GM23338 (cell line): ENCODE measurements at regions not wholly inside any gene's neighbourhood (a gene's known extent, or its start where the extent isn't known, plus 50 kb on each side); places are given as distances from the start of the nearest gene placed in this dataset.

ENCODE experiments used
- ATAC-seq: fragments of 200-7000 bp; cut with Tn5 transposase; 3 replicates; pipeline ENCODE4 v1.9.1; 2020
- DNase-seq: peaks from one replicate; pipeline ENCODE4 v3.0.0-alpha.2; 2015; ENCODE audit warnings: low spot score
- H2AFZ ChIP-seq: fragments of 200-600 bp; sonication (generic); 2 replicates; pipeline ENCODE4 v1.8.0; 2016; ENCODE audit warnings: antibody characterized with exemption, mild to moderate bottlenecking, moderate library complexity
- H3F3A ChIP-seq: fragments of 200-600 bp; sonication (generic); replicated peaks from 2 replicates; pipeline ENCODE4 v1.8.0; 2017; ENCODE audit warnings: antibody characterized with exemption, mixed run types, low read depth
- H3K27ac ChIP-seq: fragments of 200-600 bp; sonication (generic); 2 replicates; pipeline ENCODE4 v1.6.1; 2016; ENCODE audit warnings: low read depth
- H3K27me3 ChIP-seq: fragments of 200-600 bp; sonication (generic); 2 replicates; pipeline ENCODE4 v1.8.0; 2016; ENCODE audit warnings: mild to moderate bottlenecking, mixed run types, moderate library complexity; ENCODE audit not compliant: insufficient read depth
- H3K36me3 ChIP-seq: fragments of 200-600 bp; sonication (generic); 2 replicates; pipeline ENCODE4 v1.8.0; 2016; ENCODE audit warnings: mild to moderate bottlenecking; ENCODE audit not compliant: insufficient read depth
- H3K4me1 ChIP-seq: fragments of 200-600 bp; sonication (generic); 2 replicates; pipeline ENCODE4 v1.8.0; 2016; ENCODE audit warnings: mild to moderate bottlenecking, moderate library complexity; ENCODE audit not compliant: insufficient read depth
- H3K4me2 ChIP-seq: fragments of 200-600 bp; sonication (generic); 2 replicates; pipeline ENCODE4 v1.7.1; 2017; ENCODE audit warnings: mixed run types
- H3K4me3 ChIP-seq: fragments of 200-600 bp; sonication (generic); 2 replicates; pipeline ENCODE4 v1.6.1; 2016; ENCODE audit warnings: mixed run types
- H3K79me2 ChIP-seq: fragments of 200-600 bp; sonication (generic); replicated peaks from 2 replicates; pipeline ENCODE4 v1.8.0; 2017; ENCODE audit warnings: mild to moderate bottlenecking; ENCODE audit not compliant: insufficient read depth
- H3K9me2 ChIP-seq: fragments of 200-600 bp; sonication (generic); 2 replicates; pipeline ENCODE4 v1.8.0; 2017; ENCODE audit not compliant: insufficient read depth
- H4K20me1 ChIP-seq: fragments of 200-600 bp; sonication (generic); replicated peaks from 2 replicates; pipeline ENCODE4 v1.8.0; 2017; ENCODE audit warnings: mild to moderate bottlenecking; ENCODE audit not compliant: insufficient read depth
- H3K27ac Mint-ChIP-seq: 2 replicates; pipeline ENCODE4 v1.8.0; 2020; ENCODE audit warnings: inconsistent platforms, mild to moderate bottlenecking, moderate library complexity, mixed read lengths
- H3K27me3 Mint-ChIP-seq: 3 replicates; pipeline ENCODE4 v1.8.0; 2022; ENCODE audit warnings: low read depth, mild to moderate bottlenecking, moderate library complexity, mixed read lengths, inconsistent platforms; ENCODE audit not compliant: insufficient read depth, poor library complexity
- H3K36me3 Mint-ChIP-seq: 3 replicates; pipeline ENCODE4 v1.8.0; 2021; ENCODE audit warnings: low read depth, mild to moderate bottlenecking, inconsistent platforms, moderate library complexity, mixed read lengths
- H3K4me1 Mint-ChIP-seq: 3 replicates; pipeline ENCODE4 v1.8.0; 2020; ENCODE audit warnings: mild to moderate bottlenecking, inconsistent platforms, mixed read lengths
- H3K4me3 Mint-ChIP-seq: 3 replicates; pipeline ENCODE4 v1.8.0; 2021; ENCODE audit warnings: moderate library complexity, mild to moderate bottlenecking, inconsistent platforms, mixed read lengths
- H3K9me3 Mint-ChIP-seq: 3 replicates; pipeline ENCODE4 v1.8.0; 2020; ENCODE audit warnings: moderate library complexity, mild to moderate bottlenecking, inconsistent platforms, mixed read lengths
- CREB1 ChIP-seq: fragments of 250-450 bp; sonication (Bioruptor Pico); IDR thresholded peaks from 2 replicates; pipeline ENCODE4 v1.5.0; 2020; ENCODE audit warnings: low read depth, mild to moderate bottlenecking, moderate library complexity
- CTCF ChIP-seq, 2 experiments: fragments of 200-600 bp in 1 of 2; sonication (generic) in 1 of 2; conservative IDR thresholded peaks; 2 replicates each; pipeline versions ENCODE4 v1.5.1 to v1.6.1; 2016 to 2017; ENCODE audit warnings: antibody characterized with exemption in 2 of 2, low read depth in 2 of 2, mild to moderate bottlenecking in 2 of 2, moderate library complexity in 1 of 2
- EZH2 ChIP-seq: fragments of 200-600 bp; sonication (generic); IDR thresholded peaks from one replicate; pipeline ENCODE4 v1.8.0; 2017; ENCODE audit warnings: antibody characterized with exemption, mild to moderate bottlenecking, low read depth; ENCODE audit not compliant: unreplicated experiment
- EZH2phosphoT487 ChIP-seq: fragments of 200-600 bp; sonication (generic); IDR thresholded peaks from one replicate; pipeline ENCODE4 v1.8.1; 2018; ENCODE audit warnings: antibody characterized with exemption; ENCODE audit not compliant: unreplicated experiment
- NANOG ChIP-seq: IDR thresholded peaks from 2 replicates; pipeline ENCODE4 v1.6.1; 2016; ENCODE audit warnings: antibody characterized with exemption, borderline replicate concordance
- POLR2AphosphoS5 ChIP-seq: IDR thresholded peaks from 2 replicates; pipeline ENCODE4 v1.6.1; 2016; ENCODE audit warnings: antibody characterized with exemption, low read depth
- REST ChIP-seq: IDR thresholded peaks from one replicate; pipeline ENCODE4 v1.6.1; 2018; ENCODE audit warnings: antibody characterized with exemption; ENCODE audit not compliant: unreplicated experiment
- ZNF462 ChIP-seq: fragments of 250-450 bp; sonication (Bioruptor Pico); IDR thresholded peaks from 2 replicates; pipeline ENCODE4 v1.5.0; 2020; ENCODE audit warnings: mild to moderate bottlenecking, moderate library complexity

- ATAC-seq = no peak
Measured at GRCh38 chr2:45334205-45334604, 276.9 kb downstream of the SRBD1 start.

More at GRCh38 chr2:45334205-45334604, 276.9 kb downstream of the SRBD1 start:
- Histone ChIP-seq H3K36me3 (no peaks in the 10 kb centered on the region), H3K27ac (no peak overlapping the region), H3K4me3 (no peak overlapping the region), H4K20me1 (no peaks in the 10 kb centered on the region), H3F3A (no peaks in the 10 kb centered on the region), H3K4me2 (no peak overlapping the region), H3K4me1 (no peaks in the 10 kb centered on the region; the same call in 1 of the 2 replicates), H2AFZ (no peak overlapping the region), H3K9me2 (peaks cover 31% of the 10 kb centered on the region), H3K27me3 (no peaks in the 10 kb centered on the region), H3K79me2 (no peaks in the 10 kb centered on the region)
- TF ChIP-seq CREB1 (no peak), EZH2 (no peak), REST (no peak), EZH2phosphoT487 (no peak), NANOG (no peak), CTCF (conservative IDR thresholded peaks at IDR 0.05; ENCODE audit: low read depth in 2 of 2) (no peak), ZNF462 (CRISPR knock-in tag) (no peak), POLR2AphosphoS5 (no peak)
- Mint-ChIP-seq H3K4me1 (peaks cover 17% of the 10 kb centered on the region), H3K9me3 (no peaks in the 10 kb centered on the region), H3K36me3 (no peaks in the 10 kb centered on the region), H3K4me3 (no peak overlapping the region), H3K27me3 (peaks cover 1% of the 10 kb centered on the region), H3K27ac (no peak overlapping the region)
- no peak for DNase-seq
